Head of caudate nucleus (tissue), 42 donors: ENCODE measurements at regions not wholly inside any gene's neighbourhood (a gene's known extent, or its start where the extent isn't known, plus 50 kb on each side); places are given as distances from the start of the nearest gene placed in this dataset.
A peak's percentile ranks its signal among the peaks of the same experiment; 100 is the strongest.

Experiments used
- DNase-seq, 42 donors: peaks; one replicate each; pipeline versions ENCODE4 v3.0.0 to v3.0.0-alpha.2; 2020 to 2021; ENCODE audit warnings: mixed read lengths in 7 of 42
- intact Hi-C: fragments of 100-400 bp; cut with DNase I; formaldehyde crosslinking; loops from one replicate; pipeline ENCODE4 v1.15.0; 2022

- intact Hi-C loops, result no loop called here
- no peak for DNase-seq
Measured at GRCh38 chr5:142446960-142447279, 122.1 kb upstream of the SPRY4 start.

GRCh38 chr5:142446131-142446959 is 121.5 kb upstream of the SPRY4 start:
- intact Hi-C loops, result no loop called here
- no peak for DNase-seq

- DNase-seq, result no peak
- intact Hi-C loops, result no loop called here
Measured at GRCh38 chr5:142445266-142445665, 120.4 kb upstream of the SPRY4 start.

GRCh38 chr5:142441616-142442015 is 116.8 kb upstream of the SPRY4 start:
- intact Hi-C loops, result no loop called here
- DNase-seq, result peak in 1 of 42 donors; percentile 11

GRCh38 chr5:142439207-142439860 is 114.5 kb upstream of the SPRY4 start:
- no peak for DNase-seq
- intact Hi-C loops, result no loop called here

GRCh38 chr5:142438573-142438972 is 113.8 kb upstream of the SPRY4 start:
- DNase-seq, result no peak
- intact Hi-C loops, result no loop called here

GRCh38 chr5:142437563-142437962 is 112.7 kb upstream of the SPRY4 start:
- intact Hi-C loops, result no loop called here
- no peak for DNase-seq

GRCh38 chr5:142435410-142436115 is 110.7 kb upstream of the SPRY4 start:
- no peak for DNase-seq
- intact Hi-C loops, result no loop called here

GRCh38 chr5:142434322-142434612 is 109.4 kb upstream of the SPRY4 start:
- intact Hi-C loops, result no loop called here
- no peak for DNase-seq

GRCh38 chr5:142433526-142434321 is 108.9 kb upstream of the SPRY4 start:
- intact Hi-C loops, result no loop called here
- no peak for DNase-seq

- intact Hi-C loops, result no loop called here
- no peak for DNase-seq
Measured at GRCh38 chr5:142432961-142433360, 108.1 kb upstream of the SPRY4 start.

GRCh38 chr5:142432369-142432863 is 107.6 kb upstream of the SPRY4 start:
- intact Hi-C loops, result no loop called here
- no peak for DNase-seq

GRCh38 chr5:142428773-142429473 is 104.1 kb upstream of the SPRY4 start:
- intact Hi-C loops, result no loop called here
- DNase-seq, result no peak

GRCh38 chr5:142428036-142428772 is 103.4 kb upstream of the SPRY4 start:
- DNase-seq, result no peak
- intact Hi-C loops, result no loop called here

GRCh38 chr5:142427529-142427928 is 102.7 kb upstream of the SPRY4 start:
- intact Hi-C loops, result no loop called here
- DNase-seq, result no peak

- intact Hi-C loops, result no loop called here
- no peak for DNase-seq
Measured at GRCh38 chr5:142427015-142427364, 102.2 kb upstream of the SPRY4 start.

GRCh38 chr5:142426129-142427014 is 101.6 kb upstream of the SPRY4 start:
- intact Hi-C loops, result no loop called here

More at GRCh38 chr5:142426129-142427014, 101.6 kb upstream of the SPRY4 start:
- peak in 19 of 42 donors; percentile 1 to 54 (median 24) for DNase-seq
